Fibroblast of the conjunctiva (primary cell): ENCODE measurements at regions not wholly inside any gene's neighbourhood (a gene's known extent, or its start where the extent isn't known, plus 50 kb on each side); places are given as distances from the start of the nearest gene placed in this dataset.

Experiments used
- DNase-seq: peaks from one replicate; pipeline ENCODE4 v3.0.0-alpha.2; 2010; ENCODE audit warnings: low read depth

DNA sequence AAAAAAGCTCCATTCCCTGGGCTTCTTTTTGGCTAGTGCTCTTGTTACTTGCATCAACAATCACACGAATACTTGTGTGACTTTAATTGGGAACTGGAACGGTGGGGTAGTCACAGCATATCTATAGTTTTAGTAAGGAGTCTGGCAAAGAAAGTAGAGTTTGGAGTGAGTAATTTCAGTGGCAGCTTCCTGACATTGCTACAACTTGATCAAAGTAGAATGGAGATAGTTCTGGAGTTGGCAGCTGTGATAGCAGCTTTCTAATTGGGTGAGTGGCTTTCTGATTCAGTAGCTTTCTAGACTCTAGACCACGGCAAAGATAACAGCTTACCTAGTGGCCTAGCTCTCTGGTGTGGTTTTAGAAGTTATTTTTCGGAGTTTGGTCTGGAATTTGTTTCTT, 475.0 kb downstream of the TUSC7 start:
- DNase-seq: no peak

DNA sequence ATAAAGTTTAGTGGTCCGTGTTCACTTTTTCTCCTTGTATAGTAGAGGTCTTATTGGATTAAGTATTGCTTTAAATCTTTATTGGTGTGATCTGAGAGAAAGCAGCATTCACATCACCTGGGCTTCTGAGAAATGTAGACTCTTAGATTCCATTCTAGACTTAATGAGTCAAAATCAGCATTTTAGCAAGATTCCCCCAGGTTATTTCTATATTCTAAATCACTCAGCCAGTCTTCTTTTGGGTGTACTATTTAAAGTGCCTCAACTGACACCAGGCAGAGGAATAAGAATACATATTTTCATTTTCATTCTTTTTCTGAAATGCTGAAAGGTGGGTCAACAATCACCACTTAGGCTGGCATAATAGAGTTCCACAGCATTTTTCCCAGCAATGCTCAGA, 481.7 kb downstream of the TUSC7 start:
- no peak for DNase-seq

DNA sequence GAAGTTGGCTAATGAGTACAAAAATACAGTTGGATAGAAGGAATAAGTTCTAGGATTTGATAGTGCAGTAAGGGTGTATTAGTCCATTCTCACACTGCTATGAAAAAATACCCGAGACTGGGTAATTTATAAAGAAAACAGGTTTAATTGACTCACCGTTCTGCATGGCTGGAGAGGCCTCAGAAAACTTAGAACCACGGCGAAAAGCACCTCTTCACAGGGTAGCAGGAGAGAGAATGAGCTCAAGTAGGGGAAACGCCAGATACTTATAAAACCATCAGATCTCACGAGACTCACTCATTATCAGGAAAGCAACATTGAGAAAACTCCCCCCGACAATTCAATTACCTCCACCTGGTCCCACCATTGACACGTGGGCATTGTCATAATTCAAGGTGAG, 483.3 kb downstream of the TUSC7 start:
- DNase-seq: no peak

DNA sequence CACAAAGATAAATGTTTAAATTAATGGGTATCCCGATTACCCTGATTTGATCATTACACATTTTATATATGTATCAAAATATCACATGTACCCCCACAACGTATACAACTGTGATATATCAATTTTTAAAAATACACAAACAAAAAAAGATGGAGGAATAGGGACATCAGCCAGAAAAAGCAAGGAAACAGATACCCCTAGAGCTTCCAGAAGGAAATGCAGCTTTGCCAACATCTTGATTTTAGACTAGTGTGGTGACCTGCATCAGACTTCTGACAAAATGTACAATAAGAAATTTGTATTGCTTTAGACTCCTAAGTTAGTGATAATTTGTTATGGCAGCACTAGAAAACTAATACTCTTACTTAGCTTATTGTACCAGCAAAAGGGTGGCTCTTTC, 483.8 kb downstream of the TUSC7 start:
- DNase-seq: no peak

DNA sequence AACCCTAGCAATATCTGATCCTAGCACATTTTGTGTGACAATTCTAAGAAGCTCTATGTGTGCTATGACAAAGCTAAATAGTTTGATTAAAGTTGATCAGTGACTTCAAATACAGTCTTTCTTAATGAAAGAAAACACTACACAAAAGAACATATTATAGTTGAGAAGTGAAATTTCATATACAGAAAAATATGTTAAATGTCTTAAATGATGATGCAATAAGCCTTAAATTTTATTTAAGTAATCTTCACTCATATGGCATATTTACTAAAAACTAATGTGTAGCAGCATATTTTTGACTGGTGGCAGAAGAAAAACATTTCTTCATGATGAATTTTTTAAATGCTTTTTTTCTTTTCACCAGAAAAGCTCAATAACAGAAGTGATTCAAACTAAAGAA, 485.5 kb downstream of the TUSC7 start:
- no peak for DNase-seq

DNA sequence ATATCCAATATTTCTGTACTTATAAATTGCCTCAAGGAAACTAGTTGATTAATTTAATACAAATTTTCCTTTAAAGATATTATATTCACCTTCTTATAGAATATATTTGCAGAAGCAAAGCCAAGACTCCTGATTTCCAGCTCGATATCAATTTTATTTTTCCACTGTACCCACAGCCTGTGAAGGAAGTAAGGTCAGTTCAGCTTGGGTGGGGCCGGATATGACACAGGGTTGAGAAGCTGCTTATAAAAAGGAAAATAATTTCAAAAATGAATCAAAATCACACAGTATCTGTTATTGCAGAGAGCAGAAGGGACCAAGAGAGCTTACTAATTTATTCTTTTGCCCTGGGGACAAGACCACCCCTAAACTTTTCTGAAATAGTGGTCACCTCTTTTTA, 491.4 kb downstream of the TUSC7 start:
- DNase-seq: no peak

DNA sequence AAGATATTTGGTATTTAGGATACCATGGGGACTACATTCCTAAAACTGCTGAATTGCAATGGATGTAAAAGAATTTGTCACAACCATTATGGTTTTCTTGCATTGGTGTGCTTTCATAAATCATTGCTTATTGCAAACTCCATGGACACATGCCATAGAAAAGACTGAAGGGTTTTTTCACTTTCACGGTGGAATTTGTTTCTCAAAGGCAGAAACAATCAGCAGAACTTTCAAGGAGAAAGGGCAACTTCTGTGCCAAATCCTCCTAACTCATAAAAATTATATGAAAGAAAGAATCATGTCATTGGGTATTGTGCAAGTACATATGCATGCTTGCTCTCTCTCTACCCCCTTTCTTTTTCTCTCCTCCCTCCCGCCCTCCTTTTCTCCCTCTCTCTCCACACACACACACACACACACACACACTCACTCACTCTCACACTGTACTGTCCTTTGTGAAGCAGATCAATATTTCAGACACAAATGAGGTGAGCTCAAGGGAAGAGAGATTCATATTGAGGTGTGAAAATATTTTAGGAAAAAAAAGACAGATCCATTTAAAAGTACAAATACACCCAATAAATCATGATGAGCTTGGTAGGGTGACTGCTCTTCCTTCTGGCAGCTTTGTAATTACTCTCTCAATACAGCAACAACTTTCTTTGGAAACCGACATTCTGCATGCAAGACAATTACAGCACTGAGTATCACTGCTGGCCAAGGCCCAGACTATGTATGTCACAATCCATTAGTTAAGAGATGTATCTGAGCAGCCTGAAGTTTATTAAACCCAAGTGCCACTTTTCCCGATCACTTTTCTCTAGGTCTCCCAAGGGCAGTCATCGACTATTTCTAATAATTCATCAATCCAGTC, 492.6 kb downstream of the TUSC7 start:
- DNase-seq: no peak

DNA sequence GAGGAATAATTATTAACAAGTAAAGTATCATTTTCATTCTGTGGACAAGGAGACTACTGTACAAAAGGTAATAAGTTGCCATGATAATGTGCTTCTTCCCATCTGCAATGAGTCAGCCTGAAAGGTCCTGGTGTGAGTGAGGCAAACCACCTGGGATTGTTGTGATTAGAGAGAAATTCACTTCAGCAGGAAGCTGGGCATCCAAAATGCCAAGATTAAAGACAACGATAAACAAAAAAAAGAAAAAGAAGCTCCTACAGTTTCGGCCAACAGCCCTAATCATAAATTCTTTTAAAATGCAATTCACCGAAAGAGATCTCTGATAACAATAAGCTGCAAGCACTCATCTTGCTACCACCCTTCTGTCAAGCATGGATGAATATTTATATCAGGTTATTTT, 507.8 kb downstream of the TUSC7 start:
- no peak for DNase-seq

DNA sequence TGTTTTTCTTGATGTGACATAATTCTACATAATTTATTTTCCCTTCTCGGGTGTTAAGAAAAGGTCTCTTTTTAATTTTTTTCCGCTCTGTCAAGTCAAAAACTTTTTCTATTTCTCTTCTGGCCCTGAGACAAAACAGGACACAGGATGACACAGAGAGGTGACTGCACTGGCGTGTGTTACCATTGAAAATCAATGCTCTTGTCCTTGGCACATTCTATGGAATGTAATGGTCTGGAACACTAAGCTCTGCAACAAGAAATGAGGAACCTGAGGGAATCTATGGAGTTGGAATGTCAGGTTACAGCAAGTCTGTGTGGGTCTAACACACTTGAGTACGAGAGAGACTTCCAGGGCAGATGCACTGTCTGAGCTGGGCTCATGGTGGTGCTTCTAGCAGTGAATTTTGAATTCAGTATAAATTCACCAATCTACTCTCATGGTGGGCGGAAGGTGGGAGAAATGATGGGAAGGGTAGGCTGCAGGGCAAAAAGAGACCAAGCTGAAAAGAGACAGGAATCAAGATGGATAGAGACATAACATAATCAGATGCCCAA, 508.3 kb downstream of the TUSC7 start:
- DNase-seq: no peak

DNA sequence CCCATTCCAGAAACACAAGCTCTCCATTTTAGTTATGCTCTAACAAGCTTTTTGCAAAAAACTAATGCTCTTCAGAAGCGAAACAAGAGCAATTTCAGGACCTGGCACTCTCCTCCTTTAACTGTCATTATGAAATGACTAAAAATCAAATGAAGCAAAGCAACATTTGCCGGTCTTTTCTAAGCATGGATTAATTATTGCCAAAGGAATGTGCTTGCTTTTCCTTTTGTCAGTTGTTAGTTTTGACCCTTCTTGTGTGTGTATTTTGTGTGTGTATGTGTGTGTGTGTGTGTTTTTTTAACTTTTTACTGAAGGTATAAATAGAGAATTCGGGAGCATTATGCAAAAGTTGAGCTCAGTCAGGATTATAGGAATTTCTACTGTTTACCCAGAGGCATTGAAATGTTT, 509.1 kb downstream of the TUSC7 start:
- no peak for DNase-seq

DNA sequence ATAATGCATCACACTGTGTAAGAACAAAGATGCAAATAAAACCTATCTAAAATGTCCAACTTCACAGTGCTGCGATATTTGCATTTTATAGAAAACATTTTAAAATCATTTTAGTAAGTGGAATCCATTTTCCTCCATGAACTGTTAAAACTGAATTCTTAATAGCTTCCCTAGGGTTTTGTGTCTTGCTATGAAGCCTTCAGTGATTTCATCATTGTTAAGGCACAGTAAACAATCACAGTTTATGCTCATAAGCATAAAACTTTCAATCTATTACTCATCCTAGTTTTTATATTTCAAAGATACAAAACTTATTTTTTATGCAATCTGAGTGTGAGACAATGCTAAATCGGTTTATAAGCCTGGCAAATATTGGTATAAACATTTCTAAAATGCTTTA, 509.7 kb downstream of the TUSC7 start:
- peak; percentile 2 for DNase-seq

DNA sequence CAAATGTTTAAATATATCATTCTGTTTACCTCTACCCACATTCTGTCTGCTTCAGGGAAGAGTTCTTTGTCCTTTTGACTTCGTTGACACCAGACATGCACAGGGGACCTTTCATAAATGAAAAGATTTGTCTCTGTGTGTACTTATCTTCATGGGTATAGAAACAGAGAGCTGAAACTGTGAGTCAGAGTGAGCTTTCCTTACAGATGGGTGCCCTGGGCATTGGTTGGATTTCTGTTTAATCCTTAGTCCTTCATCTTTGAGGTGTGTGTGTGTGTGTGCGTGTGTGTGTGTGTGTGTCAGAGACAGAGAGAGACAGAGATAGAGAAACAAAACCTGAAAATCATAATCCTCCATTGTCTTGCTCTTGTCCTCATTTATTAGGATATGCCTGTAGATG, 517.4 kb downstream of the TUSC7 start:
- no peak for DNase-seq

DNA sequence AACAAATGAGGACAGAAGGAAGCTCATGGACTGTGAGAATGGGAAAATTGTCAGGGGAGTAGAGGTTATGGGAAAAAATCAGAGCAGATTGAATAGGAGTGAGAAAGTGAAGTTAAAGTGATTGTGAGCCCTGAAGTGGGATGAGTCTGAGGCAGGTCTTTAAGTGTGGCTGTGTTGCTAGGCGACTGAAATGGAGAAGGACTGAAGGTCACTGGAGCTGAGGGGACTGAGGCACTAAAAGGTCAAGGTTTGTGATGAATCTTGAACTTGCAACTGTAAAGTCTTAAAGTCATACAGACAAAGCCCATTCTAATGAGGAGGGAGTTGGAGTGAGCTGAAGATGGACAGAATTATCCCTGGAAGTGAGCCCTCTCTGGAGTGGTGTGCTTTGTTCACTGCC, 518.9 kb downstream of the TUSC7 start:
- DNase-seq: no peak

DNA sequence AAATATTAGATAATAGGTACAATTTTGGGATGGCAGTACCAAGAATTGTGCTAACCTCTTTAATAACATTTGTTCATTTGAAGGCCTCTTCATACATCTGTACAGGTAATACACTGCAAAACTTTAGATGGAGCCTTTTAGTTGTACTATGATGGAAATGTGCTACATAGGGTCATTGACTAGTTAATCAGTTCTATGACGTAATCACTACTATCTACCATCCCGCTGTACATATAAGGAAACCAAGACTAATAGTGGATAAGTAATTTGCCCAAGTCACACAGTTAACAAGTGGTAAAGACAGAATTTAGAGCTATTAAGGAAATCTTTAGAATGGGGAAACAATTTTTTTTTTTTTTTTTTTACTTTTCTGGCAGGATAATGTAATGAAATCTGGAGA, 521.3 kb downstream of the TUSC7 start:
- no peak for DNase-seq

DNA sequence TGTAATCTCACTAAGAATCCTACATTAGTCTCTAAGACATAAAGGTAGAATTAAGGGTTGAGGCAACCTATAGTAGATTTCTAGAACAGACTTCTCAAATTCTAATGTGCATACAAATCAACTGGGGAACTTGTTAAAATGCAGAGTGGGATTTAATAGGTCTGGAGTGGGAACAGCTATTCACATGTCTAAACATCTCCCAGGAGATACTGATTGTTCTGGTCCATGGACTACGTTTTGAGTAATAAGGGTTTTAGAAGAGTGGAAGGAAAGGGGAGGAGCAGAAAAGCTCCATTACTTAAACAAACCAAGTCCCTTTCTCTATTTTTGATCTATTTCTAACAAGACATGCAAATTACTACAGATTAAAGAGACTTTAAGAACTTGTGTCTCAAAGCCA, 524.8 kb downstream of the TUSC7 start:
- no peak for DNase-seq

DNA sequence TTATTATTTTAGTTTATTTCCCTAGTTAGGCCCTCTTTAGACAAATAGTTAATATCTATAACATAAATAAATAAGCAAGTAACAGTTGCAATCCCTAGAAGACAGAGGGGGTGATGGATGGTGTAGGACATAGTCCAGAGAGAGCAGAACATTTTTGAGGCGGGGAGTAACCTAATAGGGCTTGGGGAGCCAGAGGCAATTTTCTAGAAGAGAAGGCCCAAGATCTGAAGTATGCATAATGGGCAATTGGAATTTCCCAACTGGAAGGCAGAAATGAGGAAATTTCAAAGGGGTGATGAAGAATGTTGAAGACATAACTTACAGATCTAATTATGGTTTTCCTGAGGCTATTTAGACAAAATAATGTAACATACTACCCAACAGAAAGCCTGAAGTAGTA, 525.7 kb downstream of the TUSC7 start:
- DNase-seq: no peak

DNA sequence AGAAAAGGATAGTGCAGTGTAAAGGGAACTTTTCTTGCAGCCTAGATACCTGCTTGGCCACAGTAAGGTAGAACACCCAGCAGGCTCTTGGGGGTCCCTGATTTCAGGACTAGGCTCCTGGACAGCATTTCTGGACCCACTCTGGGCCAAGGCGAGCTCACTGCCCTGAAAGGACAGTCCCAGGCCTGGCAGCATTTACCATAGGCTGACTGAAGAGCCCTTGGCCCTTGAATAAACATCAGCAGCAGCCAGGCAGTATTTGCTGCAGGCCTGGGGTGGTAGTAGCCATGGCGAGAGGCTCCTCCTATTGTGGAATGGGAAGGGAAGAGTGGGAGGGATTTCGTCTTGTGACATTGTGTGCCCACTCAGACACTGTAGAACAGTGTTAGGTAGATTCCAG, 529.2 kb downstream of the TUSC7 start:
- DNase-seq: no peak

DNA sequence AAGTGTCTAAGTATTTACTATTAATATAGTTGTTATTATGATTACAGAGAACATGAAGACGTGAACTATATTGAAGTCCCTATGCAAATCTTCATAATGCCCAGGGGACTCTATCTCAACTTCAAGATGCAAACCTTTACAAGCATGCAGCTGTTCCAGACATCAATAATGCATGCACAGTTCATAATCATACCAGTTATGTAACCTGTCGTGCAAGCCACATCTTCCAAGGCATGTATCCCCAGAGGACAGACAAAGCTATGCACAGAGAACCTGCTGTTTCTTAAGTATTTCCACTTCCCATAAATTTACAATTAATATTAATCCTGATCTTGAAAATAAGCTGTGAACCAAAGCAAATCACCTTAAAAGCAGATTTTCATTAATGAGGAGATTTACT, 534.1 kb downstream of the TUSC7 start:
- DNase-seq: no peak

DNA sequence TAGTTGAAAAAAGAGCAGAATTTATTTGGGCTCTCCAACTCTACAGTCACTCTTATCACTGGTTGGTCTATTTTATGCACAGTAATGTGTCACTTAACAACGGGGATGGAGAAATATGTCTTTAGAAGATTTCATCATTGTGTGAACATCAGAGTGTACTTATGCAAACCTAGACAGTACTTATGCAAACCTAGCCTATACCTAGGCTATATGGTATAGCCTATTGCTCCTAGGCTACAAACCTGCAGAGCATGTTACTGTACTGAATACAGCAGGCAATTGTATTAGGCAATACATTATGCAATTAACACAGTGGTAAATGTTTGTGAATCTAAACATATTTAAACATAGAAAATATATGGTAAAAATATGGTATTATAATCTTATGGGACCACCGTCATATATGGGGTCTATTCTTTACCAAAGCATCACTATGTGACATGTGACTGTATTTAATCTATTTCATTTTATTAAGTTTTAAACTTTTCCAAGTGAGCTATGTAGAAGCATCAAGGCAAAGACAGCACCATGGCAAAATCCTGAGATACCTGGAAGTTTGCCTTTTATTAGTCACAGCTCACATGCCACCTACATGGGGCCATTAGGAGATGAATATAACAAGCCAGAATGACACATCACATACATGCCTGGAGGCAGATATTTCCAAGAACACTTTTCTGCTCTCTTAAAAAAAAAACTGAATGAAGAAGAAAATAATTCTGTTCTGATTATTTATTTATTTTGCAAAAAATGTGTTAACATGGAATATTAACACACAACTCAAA, 537.4 kb downstream of the TUSC7 start:
- DNase-seq: no peak

DNA sequence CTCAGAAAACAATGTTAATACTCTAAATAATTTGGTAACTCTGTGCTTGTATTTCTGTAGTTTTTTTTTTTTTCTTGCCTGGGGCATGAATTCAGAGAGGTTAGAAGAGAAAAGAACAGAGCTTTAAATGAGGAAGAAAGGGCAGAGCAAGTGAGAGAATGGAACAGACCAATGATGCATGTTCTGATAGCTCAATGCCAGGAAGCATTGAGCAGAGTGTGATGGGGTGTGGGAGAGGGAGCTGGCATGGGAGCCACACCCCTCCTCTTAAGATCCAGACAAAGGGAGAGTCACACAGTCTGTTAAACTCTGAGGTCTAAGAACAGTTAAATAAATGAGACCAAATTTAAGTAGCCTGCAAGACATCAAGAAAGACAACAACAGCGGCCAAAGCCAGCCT, 538.6 kb downstream of the TUSC7 start:
- DNase-seq: no peak

DNA sequence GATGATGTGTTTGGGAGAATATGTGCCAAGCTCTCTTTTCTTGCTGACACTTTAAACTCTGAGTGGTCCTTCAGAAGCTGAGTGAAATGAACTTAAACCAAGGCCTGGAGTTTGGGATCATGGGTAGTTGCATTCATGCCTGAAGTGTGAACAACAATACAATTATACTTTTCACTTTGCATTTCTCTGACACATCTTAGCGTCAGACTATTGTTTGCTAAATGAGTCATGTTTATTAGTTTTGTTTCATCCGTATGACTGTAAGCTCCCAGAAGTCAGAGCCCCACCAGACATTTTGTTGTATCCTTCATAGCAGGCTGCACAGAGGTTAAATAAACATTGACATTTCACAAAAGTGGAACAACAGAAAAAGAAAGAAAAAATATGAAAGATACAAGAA, 542.6 kb downstream of the TUSC7 start:
- DNase-seq: no peak

DNA sequence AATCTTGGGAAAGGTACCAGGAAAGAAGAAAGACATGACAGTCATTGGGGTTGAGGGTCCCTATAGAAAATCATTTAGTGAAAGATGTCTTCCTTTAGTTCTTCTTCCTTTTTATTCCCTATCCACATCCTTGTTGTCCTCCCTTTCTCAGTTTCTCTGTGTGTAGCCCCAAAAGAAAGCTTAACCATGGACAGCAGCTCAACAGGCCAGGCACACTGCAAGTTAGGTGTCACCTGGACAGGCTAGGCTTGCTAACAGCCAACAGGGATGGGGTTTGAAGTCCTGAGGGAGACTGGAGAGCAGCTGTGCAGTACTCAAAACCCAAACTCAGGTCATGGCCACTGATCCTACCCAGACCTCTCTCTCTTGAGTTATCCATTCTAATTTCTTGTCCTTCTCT, 543.1 kb downstream of the TUSC7 start:
- no peak for DNase-seq

DNA sequence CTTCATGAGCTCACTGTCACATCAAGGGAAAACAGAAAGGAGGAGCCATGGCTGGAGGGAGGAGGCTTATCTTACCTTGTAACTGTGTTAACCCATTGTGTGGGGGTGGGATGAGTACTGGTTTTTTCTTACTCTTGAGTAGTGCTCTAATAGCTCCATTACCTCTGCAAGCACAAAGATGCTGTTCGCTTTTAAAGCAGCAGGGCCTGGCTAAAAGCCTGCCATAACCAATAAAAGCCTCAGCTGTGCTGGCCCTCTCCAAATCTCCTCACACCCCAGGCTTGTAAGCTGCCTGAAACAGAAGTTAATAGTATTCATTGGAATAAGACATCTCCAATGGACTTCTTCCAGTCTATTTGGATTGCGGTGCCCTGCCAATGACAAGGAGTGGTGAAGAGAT, 544.1 kb downstream of the TUSC7 start:
- no peak for DNase-seq
